Mucosa of descending colon (tissue), 3 donors: ENCODE measurements at regions not wholly inside any gene's neighbourhood (a gene's known extent, or its start where the extent isn't known, plus 50 kb on each side); places are given as distances from the start of the nearest gene placed in this dataset.

ENCODE experiments used
- ATAC-seq: fragments of 200-7000 bp; cut with Tn5 transposase; one replicate; pipeline ENCODE4 v1.9.1; 2020; ENCODE audit warnings: mild to moderate bottlenecking, moderate library complexity
- DNase-seq, 3 donors: peaks; one replicate each; pipeline ENCODE4 v3.0.0-alpha.2; 2020
- H3K36me3 ChIP-seq: fragments of 200-600 bp; one replicate; pipeline ENCODE4 v1.8.0; 2021; ENCODE audit warnings: low read depth, mild to moderate bottlenecking
- H3K4me1 ChIP-seq: fragments of 200-600 bp; one replicate; pipeline ENCODE4 v1.8.0; 2021; ENCODE audit warnings: low read depth, mild to moderate bottlenecking
- H3K4me3 ChIP-seq: fragments of 200-600 bp; one replicate; pipeline ENCODE4 v1.8.0; 2021; ENCODE audit warnings: mild to moderate bottlenecking
- H3K9me3 ChIP-seq: fragments of 200-600 bp; one replicate; pipeline ENCODE4 v1.8.0; 2021; ENCODE audit warnings: mild to moderate bottlenecking
- intact Hi-C, 2 donors: fragments of 100-400 bp; cut with DNase I in 1 of 2; cut with micrococcal nuclease in 1 of 2; formaldehyde crosslinking; loops; one replicate each; pipeline versions ENCODE4 v1.11.0 to v1.11.1; 2022; cut with DNase I, micrococcal nuclease
- TF ChIP-seq, protein P1 (sequence below): fragments of 200-600 bp; IDR thresholded peaks from one replicate; pipeline ENCODE4 v1.8.0; 2022; ENCODE audit warnings: antibody characterized with exemption, mild to moderate bottlenecking
- donor health status: DM: no; HTN: no; CAD: no; lungs with moderate emphysema.
- donor health status: DM: no; HTN: no; CAD: no.
- donor health status: DM: no; HTN: yes; CAD: no.

DNA sequence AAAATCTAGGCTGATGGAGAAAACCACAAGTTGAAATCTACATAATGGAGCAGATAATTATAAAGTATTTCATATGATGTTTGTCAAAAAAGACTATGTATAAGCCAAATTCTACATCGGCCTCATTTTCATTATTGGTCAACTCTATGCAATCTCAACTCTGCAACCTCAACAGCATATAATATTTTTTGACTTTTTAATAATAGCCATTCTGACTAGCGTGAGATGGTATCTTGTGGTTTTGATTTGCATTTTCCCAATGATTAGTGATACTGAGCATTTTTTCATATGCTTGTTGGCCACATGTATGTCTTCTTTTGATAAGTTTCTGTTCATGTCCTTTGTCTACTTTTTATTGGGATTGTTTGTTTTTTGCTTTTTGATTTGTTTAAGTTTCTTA lies 496.1 kb upstream of the SLC39A10 start:
- intact Hi-C loops = no loop called here
- no peak for DNase-seq
- TF ChIP-seq, protein P1, sequence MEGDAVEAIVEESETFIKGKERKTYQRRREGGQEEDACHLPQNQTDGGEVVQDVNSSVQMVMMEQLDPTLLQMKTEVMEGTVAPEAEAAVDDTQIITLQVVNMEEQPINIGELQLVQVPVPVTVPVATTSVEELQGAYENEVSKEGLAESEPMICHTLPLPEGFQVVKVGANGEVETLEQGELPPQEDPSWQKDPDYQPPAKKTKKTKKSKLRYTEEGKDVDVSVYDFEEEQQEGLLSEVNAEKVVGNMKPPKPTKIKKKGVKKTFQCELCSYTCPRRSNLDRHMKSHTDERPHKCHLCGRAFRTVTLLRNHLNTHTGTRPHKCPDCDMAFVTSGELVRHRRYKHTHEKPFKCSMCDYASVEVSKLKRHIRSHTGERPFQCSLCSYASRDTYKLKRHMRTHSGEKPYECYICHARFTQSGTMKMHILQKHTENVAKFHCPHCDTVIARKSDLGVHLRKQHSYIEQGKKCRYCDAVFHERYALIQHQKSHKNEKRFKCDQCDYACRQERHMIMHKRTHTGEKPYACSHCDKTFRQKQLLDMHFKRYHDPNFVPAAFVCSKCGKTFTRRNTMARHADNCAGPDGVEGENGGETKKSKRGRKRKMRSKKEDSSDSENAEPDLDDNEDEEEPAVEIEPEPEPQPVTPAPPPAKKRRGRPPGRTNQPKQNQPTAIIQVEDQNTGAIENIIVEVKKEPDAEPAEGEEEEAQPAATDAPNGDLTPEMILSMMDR = no peak
- Histone ChIP-seq H3K4me1 (no peaks in the 10 kb centered on the region), H3K4me3 (no peak overlapping the region), H3K36me3 (no peaks in the 10 kb centered on the region), H3K9me3 (no peaks in the 10 kb centered on the region)
- ATAC-seq = no peak

DNA sequence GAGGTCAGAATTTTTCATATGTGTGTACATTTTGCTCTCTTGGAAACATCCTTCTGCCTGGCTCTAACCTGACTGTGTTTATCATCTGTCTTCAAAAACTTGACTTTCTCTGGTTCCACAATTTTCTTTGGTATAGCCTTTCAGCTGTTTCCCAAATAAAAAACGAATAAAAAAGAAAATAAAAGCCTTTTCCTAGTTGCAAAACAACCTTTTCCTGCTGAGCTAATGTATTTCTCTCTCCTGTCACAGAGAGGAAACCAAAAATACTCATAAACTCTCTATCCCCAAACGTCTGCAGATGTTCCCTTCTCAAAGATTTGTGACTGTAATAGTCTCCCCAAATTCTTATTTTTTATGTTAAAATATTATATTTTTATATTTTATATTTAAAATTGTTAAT lies 505.3 kb upstream of the SLC39A10 start:
- Histone ChIP-seq H3K4me1 (no peaks in the 10 kb centered on the region), H3K36me3 (no peaks in the 10 kb centered on the region), H3K4me3 (no peak overlapping the region), H3K9me3 (no peaks in the 10 kb centered on the region)
- DNase-seq = no peak
- TF ChIP-seq, protein P1 = no peak
- intact Hi-C loops = no loop called here
- ATAC-seq = no peak

DNA sequence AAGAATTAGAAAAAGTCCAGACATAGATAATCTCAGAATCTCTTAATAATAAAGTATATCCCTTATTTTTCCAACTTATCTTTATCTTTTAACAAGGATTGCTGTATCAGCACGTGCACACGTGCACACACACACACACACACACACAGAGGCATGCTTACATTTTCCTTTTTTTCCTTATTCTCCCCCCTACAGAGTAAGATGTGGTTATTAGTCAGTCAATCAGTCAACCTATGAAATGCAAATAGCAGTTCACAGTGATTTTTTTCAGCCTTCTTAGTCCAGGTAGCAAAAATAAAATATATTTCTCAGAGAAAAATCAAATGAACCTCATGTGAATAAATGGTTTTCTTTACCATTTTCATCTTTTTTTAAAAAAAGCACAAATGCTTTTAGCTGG lies 506.2 kb upstream of the SLC39A10 start:
- intact Hi-C loops = no loop called here
- no peak for DNase-seq

DNA sequence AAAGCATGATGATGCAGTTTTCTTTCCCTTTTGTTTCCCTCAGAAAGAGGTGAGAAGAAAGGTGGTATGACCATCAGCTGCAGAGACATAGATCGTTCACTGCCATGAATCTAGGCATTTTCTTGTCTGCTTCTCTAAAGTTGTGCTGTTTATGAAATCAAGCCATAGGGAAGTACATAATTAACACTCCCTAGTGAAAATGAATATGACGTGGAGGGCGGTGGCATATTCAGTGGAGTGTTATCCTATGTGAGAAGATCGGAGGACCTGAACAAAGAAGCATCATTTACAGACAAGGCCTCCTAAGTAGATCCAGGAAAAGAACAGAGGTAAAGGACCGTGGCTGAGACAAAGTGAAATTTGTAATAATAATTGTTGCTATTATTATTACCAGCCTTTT lies 509.0 kb upstream of the SLC39A10 start:
- Histone ChIP-seq H3K36me3 (no peaks in the 10 kb centered on the region), H3K9me3 (no peaks in the 10 kb centered on the region), H3K4me1 (no peaks in the 10 kb centered on the region), H3K4me3 (no peak overlapping the region)
- TF ChIP-seq, protein P1 = no peak
- no peak for ATAC-seq
- no peak for DNase-seq
- intact Hi-C loops = no loop called here

More for the DNA sequence above, 506.2 kb upstream of the SLC39A10 start:
- Histone ChIP-seq H3K4me1 (no peaks in the 10 kb centered on the region), H3K9me3 (no peaks in the 10 kb centered on the region), H3K4me3 (no peak overlapping the region), H3K36me3 (no peaks in the 10 kb centered on the region)
- TF ChIP-seq, protein P1 = no peak
- ATAC-seq = no peak

DNA sequence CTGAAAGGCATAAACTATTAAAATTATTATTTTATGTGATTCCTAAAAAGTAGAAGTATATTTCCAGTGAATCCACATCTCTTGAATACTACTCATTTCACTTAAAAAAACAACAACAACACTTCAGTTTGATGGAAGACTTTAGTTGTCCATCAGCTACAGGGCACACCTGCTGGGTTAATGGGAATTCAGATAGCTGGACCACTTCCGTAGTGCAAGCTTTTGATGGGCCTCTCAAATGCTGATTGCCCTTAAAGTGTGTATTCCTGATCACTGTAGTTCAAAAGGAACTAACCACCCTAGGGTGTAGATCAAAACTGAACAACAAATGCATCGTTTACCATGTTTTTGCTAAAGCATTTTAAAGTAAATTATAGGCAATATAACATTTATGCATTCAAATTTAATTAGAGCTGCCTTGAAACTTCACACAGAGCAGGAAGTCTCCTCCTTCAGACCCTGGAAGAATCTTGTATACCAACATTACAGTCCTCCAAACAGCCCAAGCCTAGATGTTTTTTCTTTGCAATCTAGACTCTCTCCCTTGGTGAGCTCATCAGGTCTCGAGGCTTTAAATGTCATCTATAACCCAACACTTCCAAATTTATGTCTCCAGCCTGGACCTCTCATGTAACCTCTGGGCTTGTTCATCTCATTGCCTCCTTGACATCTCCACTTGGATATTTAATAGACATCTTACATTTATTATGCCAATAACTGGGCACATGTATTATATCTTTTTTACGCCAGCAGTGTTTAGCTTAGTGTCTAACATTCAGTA lies 510.1 kb upstream of the SLC39A10 start:
- TF ChIP-seq, protein P1 = no peak
- no peak for ATAC-seq
- intact Hi-C loops = no loop called here
- H3K4me3 ChIP-seq = no peak overlapping the region
- DNase-seq = no peak
- H3K4me1 ChIP-seq = no peaks in the 10 kb centered on the region
- H3K36me3 ChIP-seq = no peaks in the 10 kb centered on the region
- H3K9me3 ChIP-seq = no peaks in the 10 kb centered on the region
